WTC11 (cell line): ENCODE measurements at regions not wholly inside any gene's neighbourhood (a gene's known extent, or its start where the extent isn't known, plus 50 kb on each side); places are given as distances from the start of the nearest gene placed in this dataset.

Experiments used
- ATAC-seq: fragments of 200-7000 bp; cut with Tn5 transposase; 2 replicates; pipeline ENCODE4 v1.10.0; 2021; ENCODE audit warnings: mild to moderate bottlenecking, moderate library complexity
- CTCF ChIA-PET: fragments of 300-600 bp; sonication (Branson Sonifier 250); formaldehyde crosslinking; loops from one replicate; lab custom pipeline; 2021; ENCODE audit warnings: antibody characterized with exemption; lab: Charles Lee
- POLR2A ChIA-PET: fragments of 350-600 bp; sonication (Branson Sonifier 250); formaldehyde crosslinking; loops from one replicate; lab custom pipeline; 2021; ENCODE audit warnings: antibody characterized with exemption; lab: Charles Lee
- DNase-seq: peaks from one replicate; pipeline ENCODE4 v3.0.0; 2021; ENCODE audit warnings: low spot score
- H3K27ac Mint-ChIP-seq: 2 replicates; pipeline ENCODE4 v1.8.0; 2021; ENCODE audit warnings: mixed read lengths
- H3K27me3 Mint-ChIP-seq: 2 replicates; pipeline ENCODE4 v1.8.0; 2021; ENCODE audit warnings: low read depth, mild to moderate bottlenecking, moderate library complexity, mixed read lengths
- H3K36me3 Mint-ChIP-seq: 2 replicates; pipeline ENCODE4 v1.8.0; 2021; ENCODE audit warnings: mixed read lengths
- H3K4me1 Mint-ChIP-seq: 2 replicates; pipeline ENCODE4 v1.8.0; 2022; ENCODE audit warnings: mixed read lengths
- H3K4me3 Mint-ChIP-seq: 2 replicates; pipeline ENCODE4 v1.8.0; 2021; ENCODE audit warnings: mild to moderate bottlenecking, moderate library complexity, mixed read lengths
- H3K9me3 Mint-ChIP-seq: 2 replicates; pipeline ENCODE4 v1.8.0; 2021; ENCODE audit warnings: mixed read lengths
- ATF1 ChIP-seq: sonication (generic); formaldehyde crosslinking; IDR thresholded peaks from 2 replicates; pipeline ENCODE4 v1.8.1; 2023; ENCODE audit warnings: mild to moderate bottlenecking, moderate library complexity, missing genetic modification reagents
- CREB1 ChIP-seq: sonication (generic); formaldehyde crosslinking; IDR thresholded peaks from 2 replicates; pipeline ENCODE4 v1.8.0; 2023; ENCODE audit warnings: mild to moderate bottlenecking, missing genetic modification reagents
- GRHL2 ChIP-seq: fragments of 250-450 bp; sonication (Bioruptor Pico); IDR thresholded peaks from 2 replicates; pipeline ENCODE4 v1.8.0; 2022; ENCODE audit warnings: mild to moderate bottlenecking, moderate library complexity; ENCODE audit not compliant: insufficient replicate concordance, severe bottlenecking
- JUN ChIP-seq: sonication (generic); formaldehyde crosslinking; IDR thresholded peaks from 2 replicates; pipeline ENCODE4 v1.8.0; 2023; ENCODE audit warnings: mild to moderate bottlenecking, missing genetic modification reagents
- MYBL2 ChIP-seq: sonication (generic); formaldehyde crosslinking; IDR thresholded peaks from 2 replicates; pipeline ENCODE4 v1.8.1; 2023; ENCODE audit warnings: mild to moderate bottlenecking, moderate library complexity, missing genetic modification reagents
- NR2C2 ChIP-seq: sonication (generic); formaldehyde crosslinking; IDR thresholded peaks from 2 replicates; pipeline ENCODE4 v1.8.0; 2022; ENCODE audit warnings: mild to moderate bottlenecking, missing genetic modification reagents
- SMAD4 ChIP-seq: sonication (generic); formaldehyde crosslinking; IDR thresholded peaks from 2 replicates; pipeline ENCODE4 v1.8.0; 2022; ENCODE audit warnings: mild to moderate bottlenecking, missing genetic modification reagents
- TEAD4 ChIP-seq: sonication (generic); formaldehyde crosslinking; IDR thresholded peaks from 2 replicates; pipeline ENCODE4 v1.8.0; 2022; ENCODE audit warnings: mild to moderate bottlenecking, missing genetic modification reagents
- ZBTB21 ChIP-seq: sonication (generic); formaldehyde crosslinking; IDR thresholded peaks from 2 replicates; pipeline ENCODE4 v1.8.1; 2023; ENCODE audit warnings: mild to moderate bottlenecking, missing genetic modification reagents, borderline replicate concordance
- ZNF671 ChIP-seq: fragments of 250-450 bp; sonication (Bioruptor Pico); IDR thresholded peaks from 2 replicates; pipeline ENCODE4 v1.8.0; 2021; ENCODE audit warnings: mild to moderate bottlenecking
- ZSCAN18 ChIP-seq: fragments of 250-450 bp; sonication (Bioruptor Pico); IDR thresholded peaks from 2 replicates; pipeline ENCODE4 v2.1.2; 2022; ENCODE audit warnings: mild to moderate bottlenecking, moderate library complexity
- TF ChIP-seq, protein P1 (sequence below): sonication (generic); formaldehyde crosslinking; IDR thresholded peaks from 2 replicates; pipeline ENCODE4 v1.8.1; 2023; ENCODE audit warnings: mild to moderate bottlenecking, missing genetic modification reagents, moderate library complexity
- TF ChIP-seq, protein P2 (sequence below): fragments of 200-600 bp; IDR thresholded peaks from 2 replicates; pipeline ENCODE4 v1.8.0; 2022; ENCODE audit warnings: antibody characterized with exemption
- TF ChIP-seq, protein P3 (sequence below): fragments of 250-450 bp; sonication (Bioruptor Pico); IDR thresholded peaks from 2 replicates; pipeline ENCODE4 v1.9.0; 2021; ENCODE audit warnings: mild to moderate bottlenecking, borderline replicate concordance
- TF ChIP-seq, protein P4 (sequence below): sonication (generic); formaldehyde crosslinking; IDR thresholded peaks from 2 replicates; pipeline ENCODE4 v1.8.1; 2022; ENCODE audit warnings: low read depth, missing genetic modification reagents, borderline replicate concordance
- TF ChIP-seq, protein P5 (sequence below): sonication (generic); formaldehyde crosslinking; IDR thresholded peaks from 2 replicates; pipeline ENCODE4 v1.8.1; 2023; ENCODE audit warnings: mild to moderate bottlenecking, missing genetic modification reagents

DNA sequence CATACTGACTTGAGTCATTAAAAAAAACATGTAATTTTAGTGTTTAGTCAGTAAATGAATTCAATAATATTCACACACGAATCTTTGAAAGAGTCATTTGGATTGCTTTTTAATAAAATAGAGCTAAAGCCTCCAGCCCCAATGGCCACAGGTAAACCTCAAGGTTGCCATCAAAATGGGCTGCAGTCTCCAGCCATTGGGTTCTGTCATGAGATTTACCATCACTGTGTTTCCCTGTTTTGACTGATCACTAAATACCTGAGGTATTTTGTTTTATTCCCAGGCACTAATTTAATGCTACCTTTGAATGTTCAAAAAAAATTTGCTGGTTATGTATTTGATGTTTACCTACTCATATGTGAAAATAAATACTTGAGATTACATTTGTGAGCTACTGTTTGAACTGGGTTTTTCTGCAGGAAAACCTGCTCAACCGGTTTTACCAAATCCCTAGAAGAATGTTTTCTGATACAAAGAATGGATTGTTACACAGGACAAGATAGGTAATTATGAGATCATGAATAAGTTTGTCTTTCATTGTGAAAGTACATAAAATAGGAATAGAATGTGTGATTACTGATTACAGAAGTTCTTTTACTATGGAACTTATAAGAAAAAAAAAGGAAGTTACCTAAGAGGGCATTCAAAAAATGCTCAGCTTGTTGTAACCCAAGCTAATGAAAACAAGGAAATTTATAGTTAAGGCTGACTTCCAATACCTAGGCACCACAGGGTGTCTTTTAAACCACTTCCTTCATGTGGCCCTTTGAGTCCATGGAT, 391.3 kb downstream of the EFNB2 start:
- H3K4me3 Mint-ChIP-seq: peak overlapping the region; percentile 28
- DNase-seq (no peak), ATAC-seq (peak; percentile 40; the same call in 1 of the 2 replicates)
- TF ChIP-seq, protein P1, sequence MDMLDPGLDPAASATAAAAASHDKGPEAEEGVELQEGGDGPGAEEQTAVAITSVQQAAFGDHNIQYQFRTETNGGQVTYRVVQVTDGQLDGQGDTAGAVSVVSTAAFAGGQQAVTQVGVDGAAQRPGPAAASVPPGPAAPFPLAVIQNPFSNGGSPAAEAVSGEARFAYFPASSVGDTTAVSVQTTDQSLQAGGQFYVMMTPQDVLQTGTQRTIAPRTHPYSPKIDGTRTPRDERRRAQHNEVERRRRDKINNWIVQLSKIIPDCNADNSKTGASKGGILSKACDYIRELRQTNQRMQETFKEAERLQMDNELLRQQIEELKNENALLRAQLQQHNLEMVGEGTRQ: no peak
- TF ChIP-seq ZBTB21 (no peak), ZNF671 (CRISPR knock-in tag) (no peak), GRHL2 (CRISPR knock-in tag) (no peak), ZSCAN18 (CRISPR knock-in tag) (no peak)
- TF ChIP-seq, protein P2, sequence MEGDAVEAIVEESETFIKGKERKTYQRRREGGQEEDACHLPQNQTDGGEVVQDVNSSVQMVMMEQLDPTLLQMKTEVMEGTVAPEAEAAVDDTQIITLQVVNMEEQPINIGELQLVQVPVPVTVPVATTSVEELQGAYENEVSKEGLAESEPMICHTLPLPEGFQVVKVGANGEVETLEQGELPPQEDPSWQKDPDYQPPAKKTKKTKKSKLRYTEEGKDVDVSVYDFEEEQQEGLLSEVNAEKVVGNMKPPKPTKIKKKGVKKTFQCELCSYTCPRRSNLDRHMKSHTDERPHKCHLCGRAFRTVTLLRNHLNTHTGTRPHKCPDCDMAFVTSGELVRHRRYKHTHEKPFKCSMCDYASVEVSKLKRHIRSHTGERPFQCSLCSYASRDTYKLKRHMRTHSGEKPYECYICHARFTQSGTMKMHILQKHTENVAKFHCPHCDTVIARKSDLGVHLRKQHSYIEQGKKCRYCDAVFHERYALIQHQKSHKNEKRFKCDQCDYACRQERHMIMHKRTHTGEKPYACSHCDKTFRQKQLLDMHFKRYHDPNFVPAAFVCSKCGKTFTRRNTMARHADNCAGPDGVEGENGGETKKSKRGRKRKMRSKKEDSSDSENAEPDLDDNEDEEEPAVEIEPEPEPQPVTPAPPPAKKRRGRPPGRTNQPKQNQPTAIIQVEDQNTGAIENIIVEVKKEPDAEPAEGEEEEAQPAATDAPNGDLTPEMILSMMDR: no peak
- TF ChIP-seq, protein P3, sequence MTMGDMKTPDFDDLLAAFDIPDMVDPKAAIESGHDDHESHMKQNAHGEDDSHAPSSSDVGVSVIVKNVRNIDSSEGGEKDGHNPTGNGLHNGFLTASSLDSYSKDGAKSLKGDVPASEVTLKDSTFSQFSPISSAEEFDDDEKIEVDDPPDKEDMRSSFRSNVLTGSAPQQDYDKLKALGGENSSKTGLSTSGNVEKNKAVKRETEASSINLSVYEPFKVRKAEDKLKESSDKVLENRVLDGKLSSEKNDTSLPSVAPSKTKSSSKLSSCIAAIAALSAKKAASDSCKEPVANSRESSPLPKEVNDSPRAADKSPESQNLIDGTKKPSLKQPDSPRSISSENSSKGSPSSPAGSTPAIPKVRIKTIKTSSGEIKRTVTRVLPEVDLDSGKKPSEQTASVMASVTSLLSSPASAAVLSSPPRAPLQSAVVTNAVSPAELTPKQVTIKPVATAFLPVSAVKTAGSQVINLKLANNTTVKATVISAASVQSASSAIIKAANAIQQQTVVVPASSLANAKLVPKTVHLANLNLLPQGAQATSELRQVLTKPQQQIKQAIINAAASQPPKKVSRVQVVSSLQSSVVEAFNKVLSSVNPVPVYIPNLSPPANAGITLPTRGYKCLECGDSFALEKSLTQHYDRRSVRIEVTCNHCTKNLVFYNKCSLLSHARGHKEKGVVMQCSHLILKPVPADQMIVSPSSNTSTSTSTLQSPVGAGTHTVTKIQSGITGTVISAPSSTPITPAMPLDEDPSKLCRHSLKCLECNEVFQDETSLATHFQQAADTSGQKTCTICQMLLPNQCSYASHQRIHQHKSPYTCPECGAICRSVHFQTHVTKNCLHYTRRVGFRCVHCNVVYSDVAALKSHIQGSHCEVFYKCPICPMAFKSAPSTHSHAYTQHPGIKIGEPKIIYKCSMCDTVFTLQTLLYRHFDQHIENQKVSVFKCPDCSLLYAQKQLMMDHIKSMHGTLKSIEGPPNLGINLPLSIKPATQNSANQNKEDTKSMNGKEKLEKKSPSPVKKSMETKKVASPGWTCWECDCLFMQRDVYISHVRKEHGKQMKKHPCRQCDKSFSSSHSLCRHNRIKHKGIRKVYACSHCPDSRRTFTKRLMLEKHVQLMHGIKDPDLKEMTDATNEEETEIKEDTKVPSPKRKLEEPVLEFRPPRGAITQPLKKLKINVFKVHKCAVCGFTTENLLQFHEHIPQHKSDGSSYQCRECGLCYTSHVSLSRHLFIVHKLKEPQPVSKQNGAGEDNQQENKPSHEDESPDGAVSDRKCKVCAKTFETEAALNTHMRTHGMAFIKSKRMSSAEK (CRISPR knock-in tag): no peak
- TF ChIP-seq, protein P4, sequence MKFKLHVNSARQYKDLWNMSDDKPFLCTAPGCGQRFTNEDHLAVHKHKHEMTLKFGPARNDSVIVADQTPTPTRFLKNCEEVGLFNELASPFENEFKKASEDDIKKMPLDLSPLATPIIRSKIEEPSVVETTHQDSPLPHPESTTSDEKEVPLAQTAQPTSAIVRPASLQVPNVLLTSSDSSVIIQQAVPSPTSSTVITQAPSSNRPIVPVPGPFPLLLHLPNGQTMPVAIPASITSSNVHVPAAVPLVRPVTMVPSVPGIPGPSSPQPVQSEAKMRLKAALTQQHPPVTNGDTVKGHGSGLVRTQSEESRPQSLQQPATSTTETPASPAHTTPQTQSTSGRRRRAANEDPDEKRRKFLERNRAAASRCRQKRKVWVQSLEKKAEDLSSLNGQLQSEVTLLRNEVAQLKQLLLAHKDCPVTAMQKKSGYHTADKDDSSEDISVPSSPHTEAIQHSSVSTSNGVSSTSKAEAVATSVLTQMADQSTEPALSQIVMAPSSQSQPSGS (CRISPR knock-in tag): no peak
- TF ChIP-seq, protein P5, sequence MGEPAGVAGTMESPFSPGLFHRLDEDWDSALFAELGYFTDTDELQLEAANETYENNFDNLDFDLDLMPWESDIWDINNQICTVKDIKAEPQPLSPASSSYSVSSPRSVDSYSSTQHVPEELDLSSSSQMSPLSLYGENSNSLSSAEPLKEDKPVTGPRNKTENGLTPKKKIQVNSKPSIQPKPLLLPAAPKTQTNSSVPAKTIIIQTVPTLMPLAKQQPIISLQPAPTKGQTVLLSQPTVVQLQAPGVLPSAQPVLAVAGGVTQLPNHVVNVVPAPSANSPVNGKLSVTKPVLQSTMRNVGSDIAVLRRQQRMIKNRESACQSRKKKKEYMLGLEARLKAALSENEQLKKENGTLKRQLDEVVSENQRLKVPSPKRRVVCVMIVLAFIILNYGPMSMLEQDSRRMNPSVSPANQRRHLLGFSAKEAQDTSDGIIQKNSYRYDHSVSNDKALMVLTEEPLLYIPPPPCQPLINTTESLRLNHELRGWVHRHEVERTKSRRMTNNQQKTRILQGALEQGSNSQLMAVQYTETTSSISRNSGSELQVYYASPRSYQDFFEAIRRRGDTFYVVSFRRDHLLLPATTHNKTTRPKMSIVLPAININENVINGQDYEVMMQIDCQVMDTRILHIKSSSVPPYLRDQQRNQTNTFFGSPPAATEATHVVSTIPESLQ (CRISPR knock-in tag): no peak
- H3K27ac Mint-ChIP-seq: peak overlapping the region; percentile 89
- no peaks in the 10 kb centered on the region; the same call in 1 of the 2 replicates for H3K27me3 Mint-ChIP-seq
- peaks cover 10% of the 10 kb centered on the region for H3K36me3 Mint-ChIP-seq
- H3K4me1 Mint-ChIP-seq: peaks cover 48% of the 10 kb centered on the region
- CTCF ChIA-PET: no interaction called here
- POLR2A ChIA-PET: interaction anchor here (0.6 kb wide), 1 partner anchor 252 kb away, joined by 8 read pairs; no protein-coding TSS in a partner anchor
- peaks cover 14% of the 10 kb centered on the region for H3K9me3 Mint-ChIP-seq

- no peak overlapping the region for H3K4me3 Mint-ChIP-seq
- DNase-seq: no peak
- peak overlapping the region; percentile 79 for H3K27ac Mint-ChIP-seq
- H3K27me3 Mint-ChIP-seq: no peaks in the 10 kb centered on the region; the same call in 1 of the 2 replicates
- POLR2A ChIA-PET: interaction anchor here (0.6 kb wide), 1 partner anchor 147 kb away, joined by 3 read pairs; no protein-coding TSS in a partner anchor
- peaks cover 46% of the 10 kb centered on the region for H3K4me1 Mint-ChIP-seq
- CTCF ChIA-PET: no interaction called here
- H3K9me3 Mint-ChIP-seq: peaks cover 14% of the 10 kb centered on the region
- no peak for ATAC-seq
- TF ChIP-seq ATF1 (CRISPR knock-in tag) (no peak), TEAD4 (CRISPR knock-in tag) (no peak), MYBL2 (no peak), SMAD4 (CRISPR knock-in tag) (no peak), JUN (CRISPR knock-in tag) (no peak), CREB1 (CRISPR knock-in tag) (no peak), NR2C2 (no peak)
- peaks cover 10% of the 10 kb centered on the region for H3K36me3 Mint-ChIP-seq
These were observed 392.1 kb downstream of the EFNB2 start for GRCh38 chr13:106143392-106143791.
